ENCODE measurements at regions not wholly inside any gene's neighbourhood (a gene's known extent, or its start where the extent isn't known, plus 50 kb on each side); places are given as distances from the start of the nearest gene placed in this dataset.

- TF ChIP-seq POLR2A (IDR thresholded peaks at IDR 0.05), result no peak
- TF ChIP-seq CTCF (IDR thresholded peaks at IDR 0.05), result no peak
Measured at GRCh38 chr22:49291169-49291568, 536.5 kb downstream of the BRD1 start.

Measured in adrenal gland (tissue), 5 donors.